HG03565 (cell line): ENCODE measurements at regions not wholly inside any gene's neighbourhood (a gene's known extent, or its start where the extent isn't known, plus 50 kb on each side); places are given as distances from the start of the nearest gene placed in this dataset.
"Not testable (repeated sequence)": the region's sequence is repeated elsewhere in the genome, so short reads cannot be mapped to it uniquely, and the experiment has no call there.

Source experiments
- ATAC-seq: cut with Tn5 transposase; IDR thresholded peaks from one replicate; pipeline ENCODE4 v1.9.1; 2021; ENCODE audit warnings: mild to moderate bottlenecking, moderate library complexity; ENCODE audit not compliant: unreplicated experiment

GRCh38 chr7:89616829-89617228, 537.4 kb upstream of the STEAP1 start:
- not testable (repeated sequence) for ATAC-seq

- ATAC-seq = no peak
Measured at GRCh38 chr7:89618274-89618673, 536.0 kb upstream of the STEAP1 start.

DNA sequence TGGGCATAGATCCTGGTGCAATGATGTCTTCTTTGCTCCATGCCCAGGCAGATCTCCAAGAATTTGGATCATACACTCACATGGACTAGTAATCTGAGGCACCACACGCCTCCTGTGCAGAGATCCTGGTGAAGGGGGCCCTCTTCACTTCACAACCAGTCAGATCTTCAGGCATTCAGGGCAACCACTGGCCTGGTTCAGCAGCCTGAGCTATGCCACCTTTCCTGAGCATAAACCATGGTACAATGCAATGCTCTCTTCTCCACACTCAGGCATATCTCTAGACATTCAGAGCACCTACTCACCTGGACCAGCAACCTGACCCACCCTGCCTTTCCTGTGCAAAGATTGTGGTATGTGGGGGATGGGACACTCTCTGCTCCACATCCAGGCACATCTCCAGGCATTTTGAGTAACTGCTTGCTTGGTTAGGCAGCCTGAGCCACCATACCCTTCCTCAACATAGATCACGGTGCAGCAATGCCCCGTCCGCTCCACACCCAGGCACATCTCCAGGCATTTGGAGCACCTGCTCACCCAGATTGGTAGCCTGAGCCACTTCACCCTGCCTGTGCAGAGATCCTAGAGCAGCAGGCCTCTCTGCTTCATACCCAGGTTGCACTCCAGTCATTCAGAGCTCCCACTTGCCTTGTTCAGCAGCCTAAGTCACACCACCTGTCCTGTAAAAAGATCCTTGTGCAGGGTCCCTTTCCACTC, 532.2 kb upstream of the STEAP1 start:
- ATAC-seq = no peak

- ATAC-seq = peak; percentile 98
Measured at GRCh38 chr7:89623018-89623672, 531.1 kb upstream of the STEAP1 start.

GRCh38 chr7:89624155-89624554, 530.1 kb upstream of the STEAP1 start:
- ATAC-seq = not testable (repeated sequence)

- no peak for ATAC-seq
Measured at GRCh38 chr7:89648509-89648908, 505.8 kb upstream of the STEAP1 start.

GRCh38 chr7:89655946-89656345, 498.3 kb upstream of the STEAP1 start:
- ATAC-seq = no peak

DNA sequence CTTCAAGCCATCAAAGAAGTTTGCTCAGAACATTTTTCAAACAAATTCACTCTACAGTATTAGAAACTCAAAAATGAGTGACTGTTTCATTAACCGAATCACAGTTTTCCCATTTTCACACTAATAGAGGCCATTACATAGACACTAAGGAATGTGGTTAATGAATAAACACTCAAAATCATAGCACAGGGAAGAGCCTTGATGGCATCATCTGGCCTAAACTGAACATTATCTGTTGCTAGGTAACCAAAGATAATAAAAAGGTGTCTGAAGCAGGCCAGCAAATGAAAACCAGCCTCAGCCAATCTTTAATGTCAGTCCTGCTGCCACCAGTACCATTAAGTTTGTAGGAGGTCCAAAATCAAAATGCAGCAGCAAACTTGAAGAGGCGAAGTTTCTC, 492.4 kb upstream of the STEAP1 start:
- no peak for ATAC-seq

DNA sequence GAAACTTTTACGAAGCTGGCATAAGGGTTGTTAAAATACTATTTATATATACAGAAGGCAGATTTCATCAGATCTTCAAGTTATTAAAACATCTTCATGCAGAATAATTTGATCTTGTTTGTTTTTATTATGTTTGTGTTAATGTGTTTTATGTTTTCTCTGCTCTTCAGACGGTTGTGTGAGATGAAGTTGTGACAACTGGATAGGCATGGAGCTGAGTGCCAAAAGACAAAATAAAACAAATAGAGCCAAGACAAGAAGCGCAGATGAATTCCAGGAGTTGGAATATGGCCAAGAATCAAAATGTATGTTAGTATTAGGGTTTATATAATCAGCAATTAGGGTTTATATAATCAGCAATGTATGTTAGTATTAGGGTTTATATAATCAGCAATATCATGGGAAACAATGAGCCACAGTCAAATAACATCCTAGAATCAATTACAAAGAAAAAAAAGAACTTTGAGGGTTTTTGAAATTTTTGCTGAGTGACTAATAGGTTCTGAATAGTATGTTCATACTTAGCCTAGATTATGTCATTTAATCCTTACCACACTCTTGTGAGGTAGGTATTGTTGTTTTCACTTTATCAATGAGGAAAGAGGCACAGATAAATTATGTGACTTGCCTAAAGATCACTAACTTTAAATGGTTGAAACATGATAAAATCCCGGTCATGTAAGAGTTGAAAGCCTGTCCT, 488.0 kb upstream of the STEAP1 start:
- no peak for ATAC-seq

- ATAC-seq = no peak
Measured at GRCh38 chr7:89680161-89680560, 474.1 kb upstream of the STEAP1 start.

DNA sequence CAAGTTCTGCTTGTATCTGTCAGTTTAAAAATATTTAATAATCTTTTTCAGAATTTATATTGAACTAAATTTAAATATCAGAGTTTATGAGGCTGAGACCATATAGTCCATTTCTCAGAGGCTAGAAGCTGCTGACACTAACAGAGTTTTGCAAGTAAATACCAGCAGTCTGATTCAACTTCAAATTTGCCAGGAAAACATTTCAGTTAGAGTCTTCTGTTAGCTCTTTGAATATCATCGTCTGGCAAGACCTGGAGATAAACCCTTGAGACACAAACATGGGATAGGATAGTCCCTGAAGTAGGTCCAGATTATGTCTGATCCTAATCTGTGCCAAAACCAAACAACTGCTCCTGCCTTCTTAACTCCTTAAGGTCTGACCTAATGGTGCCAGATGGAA, 472.8 kb upstream of the STEAP1 start:
- ATAC-seq = no peak

DNA sequence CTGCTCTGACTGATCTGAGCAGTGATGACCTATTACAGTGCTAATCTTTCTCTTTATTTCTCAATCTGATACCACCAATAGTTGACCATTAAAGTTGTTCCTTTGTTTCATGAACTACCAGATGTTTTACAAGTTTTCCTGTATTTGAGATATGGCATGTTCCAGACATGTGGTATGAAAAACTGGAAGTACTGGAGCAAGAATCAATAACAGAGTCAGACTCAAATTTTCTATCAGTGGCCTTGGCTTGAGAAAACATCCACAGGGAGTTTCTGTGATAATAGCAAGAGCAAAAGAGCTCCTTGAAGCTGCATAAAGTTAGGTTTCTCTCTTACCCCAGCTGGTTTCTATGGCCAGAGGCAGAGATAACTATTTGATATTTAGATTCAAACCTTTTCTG, 469.0 kb upstream of the STEAP1 start:
- no peak for ATAC-seq

DNA sequence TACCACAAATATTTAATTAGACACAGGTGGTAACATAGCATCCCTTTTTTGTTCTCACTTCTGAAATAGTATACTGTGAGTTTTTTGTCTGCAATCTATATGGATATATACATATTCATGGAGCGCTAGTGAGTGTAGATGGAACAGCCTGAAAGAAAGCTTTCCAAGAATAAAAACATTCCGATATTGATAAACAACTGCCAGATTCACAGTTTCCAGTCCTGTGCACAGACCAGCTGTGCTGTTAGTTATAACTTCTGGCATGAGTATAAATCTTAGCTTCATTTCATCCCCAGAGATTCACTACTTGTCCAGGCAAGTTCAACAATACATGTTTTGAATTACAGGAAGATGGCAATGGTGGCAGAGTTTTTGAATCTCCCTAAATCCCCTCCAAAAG, 467.1 kb upstream of the STEAP1 start:
- ATAC-seq = no peak

DNA sequence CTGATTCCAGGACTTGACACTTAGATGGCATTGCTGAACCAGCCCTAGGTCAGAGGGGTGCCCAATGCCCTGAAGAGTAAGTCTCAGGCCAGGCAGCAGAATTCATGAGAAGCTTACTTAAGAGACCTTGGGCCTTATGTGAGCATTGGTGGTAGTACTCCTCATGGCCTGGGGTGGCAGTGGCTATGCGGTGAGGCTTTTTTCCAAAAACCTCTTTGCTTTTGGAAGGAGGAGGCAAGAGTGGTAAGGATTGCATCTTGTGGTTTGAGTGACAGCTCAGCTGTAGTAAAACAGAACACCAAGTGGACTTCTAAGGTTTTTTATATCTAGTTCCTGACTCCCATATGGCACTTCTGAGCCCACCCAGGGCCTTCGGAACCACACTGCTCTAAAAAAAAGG, 459.0 kb upstream of the STEAP1 start:
- no peak for ATAC-seq

- no peak for ATAC-seq
Measured at GRCh38 chr7:89714131-89714530, 440.1 kb upstream of the STEAP1 start.

DNA sequence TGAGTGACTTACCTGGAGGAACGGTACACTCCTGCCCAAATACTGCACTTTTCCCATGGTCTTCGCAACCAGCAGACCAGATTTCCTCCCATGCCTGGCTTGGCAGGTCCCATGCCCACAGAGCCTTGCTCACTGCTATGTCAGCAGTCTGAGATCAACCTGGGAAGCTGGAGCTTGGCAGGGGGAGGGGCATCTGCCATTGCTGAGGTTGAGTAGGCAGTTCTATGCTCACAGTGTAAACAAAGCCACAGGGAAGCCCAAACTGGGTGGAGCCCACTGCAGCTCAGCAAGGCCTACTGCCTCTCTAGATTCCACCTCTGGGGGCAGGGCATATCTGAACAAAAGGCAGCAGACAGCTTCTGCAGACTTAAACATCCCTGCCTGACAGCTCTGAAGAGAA, 435.3 kb upstream of the STEAP1 start:
- not testable (repeated sequence) for ATAC-seq

- no peak for ATAC-seq
Measured at GRCh38 chr7:89728481-89728880, 425.8 kb upstream of the STEAP1 start.

GRCh38 chr7:89731751-89732445, 422.4 kb upstream of the STEAP1 start:
- no peak for ATAC-seq

GRCh38 chr7:89738549-89738948, 415.7 kb upstream of the STEAP1 start:
- ATAC-seq = no peak

DNA sequence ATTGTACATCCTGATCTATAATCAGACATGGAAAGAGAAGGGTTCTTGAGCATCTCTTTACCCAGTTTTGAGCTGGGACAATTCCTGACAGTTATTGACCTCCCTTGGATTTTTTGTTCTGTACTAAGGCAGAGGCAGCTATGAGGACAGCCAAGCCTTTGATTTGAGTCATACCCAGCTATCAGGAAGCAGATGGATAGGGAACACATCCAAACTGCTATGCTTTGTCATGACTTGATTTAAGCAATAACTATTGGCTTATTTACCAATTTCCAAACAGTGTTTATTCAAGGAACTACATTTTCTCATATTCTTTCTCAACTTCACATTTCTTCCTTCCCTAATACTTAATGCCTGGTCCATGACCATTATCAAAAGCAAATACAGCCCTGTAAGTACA, 396.4 kb upstream of the STEAP1 start:
- no peak for ATAC-seq

DNA sequence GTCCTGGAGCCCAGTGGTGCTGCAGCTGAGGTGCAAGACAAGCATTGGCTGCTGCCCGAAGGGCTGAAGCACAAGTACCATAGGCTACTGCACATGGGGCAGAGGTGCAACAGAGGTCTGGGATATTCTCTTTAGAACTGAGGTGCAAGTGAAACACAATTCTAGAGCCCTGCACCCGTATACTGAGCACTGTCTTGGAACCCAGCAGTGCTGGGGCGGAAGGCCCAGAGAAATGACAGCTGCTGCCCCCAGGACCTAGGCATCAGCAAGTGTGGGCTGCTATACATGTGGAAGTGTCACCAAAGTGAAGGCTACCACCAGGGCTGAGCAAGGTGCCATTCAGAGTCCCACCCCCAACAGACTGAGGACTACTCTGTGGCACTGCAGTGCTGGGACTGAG, 393.6 kb upstream of the STEAP1 start:
- no peak for ATAC-seq

- ATAC-seq = no peak
Measured at GRCh38 chr7:89761173-89761572, 393.1 kb upstream of the STEAP1 start.
